AG20443 (cell line): ENCODE measurements at regions not wholly inside any gene's neighbourhood (a gene's known extent, or its start where the extent isn't known, plus 50 kb on each side); places are given as distances from the start of the nearest gene placed in this dataset.

ENCODE experiments used
- DNase-seq: peaks from one replicate; pipeline ENCODE4 v3.0.0; 2012; ENCODE audit warnings: low spot score, mixed read lengths

- DNase-seq = no peak
Observed at GRCh38 chr3:167188592-167188991, 191.5 kb downstream of the ZBBX start.

- DNase-seq = no peak
Observed at GRCh38 chr3:167187221-167187620, 192.9 kb downstream of the ZBBX start.

GRCh38 chr3:167184511-167184910 lies 195.6 kb downstream of the ZBBX start:
- no peak for DNase-seq

- no peak for DNase-seq
Observed at GRCh38 chr3:167172377-167172776, 207.7 kb downstream of the ZBBX start.

GRCh38 chr3:167167491-167167890 lies 212.6 kb downstream of the ZBBX start:
- DNase-seq = no peak

- DNase-seq = no peak
Observed at GRCh38 chr3:167166594-167167253, 213.4 kb downstream of the ZBBX start.

GRCh38 chr3:167166012-167166411 lies 214.1 kb downstream of the ZBBX start:
- DNase-seq = no peak

- DNase-seq = no peak
Observed at GRCh38 chr3:167163580-167163979, 216.5 kb downstream of the ZBBX start.

- no peak for DNase-seq
Observed at GRCh38 chr3:167162083-167162482, 218.0 kb downstream of the ZBBX start.

- no peak for DNase-seq
Observed at GRCh38 chr3:167160781-167161180, 219.3 kb downstream of the ZBBX start.

- DNase-seq = no peak
Observed at GRCh38 chr3:167151636-167152035, 228.5 kb downstream of the ZBBX start.

GRCh38 chr3:167148136-167148535 lies 232.0 kb downstream of the ZBBX start:
- no peak for DNase-seq

- no peak for DNase-seq
Observed at GRCh38 chr3:167146911-167147310, 233.2 kb downstream of the ZBBX start.

- DNase-seq = no peak
Observed at GRCh38 chr3:167125612-167126407, 254.3 kb downstream of the ZBBX start.

- DNase-seq = no peak
Observed at GRCh38 chr3:167120828-167121227, 259.3 kb downstream of the ZBBX start.

GRCh38 chr3:167116120-167116922 lies 263.8 kb downstream of the ZBBX start:
- no peak for DNase-seq

- no peak for DNase-seq
Observed at GRCh38 chr3:167115331-167115934, 264.7 kb downstream of the ZBBX start.

- no peak for DNase-seq
Observed at GRCh38 chr3:167114619-167115018, 265.5 kb downstream of the ZBBX start.

GRCh38 chr3:167113035-167113830 lies 266.9 kb downstream of the ZBBX start:
- no peak for DNase-seq

- no peak for DNase-seq
Observed at GRCh38 chr3:167110901-167111300, 269.2 kb downstream of the ZBBX start.

- no peak for DNase-seq
Observed at GRCh38 chr3:167109746-167110145, 270.4 kb downstream of the ZBBX start.

- no peak for DNase-seq
Observed at GRCh38 chr3:167106456-167106855, 273.6 kb downstream of the ZBBX start.
